GM12892 (cell line): ENCODE measurements at regions not wholly inside any gene's neighbourhood (a gene's known extent, or its start where the extent isn't known, plus 50 kb on each side); places are given as distances from the start of the nearest gene placed in this dataset.

Experiments used
- POLR2A ChIP-seq: IDR thresholded peaks from 2 replicates; pipeline ENCODE4 v1.6.1; 2011; ENCODE audit warnings: low read depth, low read length, control low read depth
- POLR2AphosphoS5 ChIP-seq: IDR thresholded peaks from 2 replicates; pipeline ENCODE4 v1.6.1; 2011; ENCODE audit warnings: low read depth, low read length, control low read depth
- TAF1 ChIP-seq: IDR thresholded peaks from 2 replicates; pipeline ENCODE4 v1.6.1; 2011; ENCODE audit warnings: low read depth, mild to moderate bottlenecking, control low read depth, low read length, borderline replicate concordance

- no peak for TF ChIP-seq TAF1
- TF ChIP-seq POLR2AphosphoS5 = no peak
- no peak for TF ChIP-seq POLR2A
These were observed 453.3 kb downstream of the GABRG2 start for GRCh38 chr5:162520878-162521277.
